IMR-90 (cell line): ENCODE measurements at regions not wholly inside any gene's neighbourhood (a gene's known extent, or its start where the extent isn't known, plus 50 kb on each side); places are given as distances from the start of the nearest gene placed in this dataset.

Source experiments
- BHLHE40 ChIP-seq: fragments of 150-350 bp; IDR thresholded peaks from 2 replicates; pipeline ENCODE4 v1.6.1; 2016; ENCODE audit warnings: mild to moderate bottlenecking, low read depth, low read length
- CEBPB ChIP-seq: IDR thresholded peaks from 2 replicates; pipeline ENCODE4 v1.6.1; 2012; ENCODE audit warnings: low read depth, low read length, improper control_type of control experiment
- CHD1 ChIP-seq: IDR thresholded peaks from 2 replicates; pipeline ENCODE4 v1.6.1; 2012; ENCODE audit warnings: low read depth, low read length, improper control_type of control experiment
- FOS ChIP-seq: fragments of 150-350 bp; IDR thresholded peaks from 2 replicates; pipeline ENCODE4 v1.6.1; 2016; ENCODE audit warnings: low read depth, low read length
- MAFK ChIP-seq: IDR thresholded peaks from 2 replicates; pipeline ENCODE4 v1.6.1; 2012; ENCODE audit warnings: low read depth, low read length, improper control_type of control experiment
- MXI1 ChIP-seq: IDR thresholded peaks from 2 replicates; pipeline ENCODE4 v1.6.1; 2012; ENCODE audit warnings: low read depth, mild to moderate bottlenecking, low read length, moderate library complexity, borderline replicate concordance
- POLR2A ChIP-seq: IDR thresholded peaks from 2 replicates; pipeline ENCODE4 v1.6.1; 2012; ENCODE audit warnings: mild to moderate bottlenecking, low read depth, low read length
- RAD21 ChIP-seq: IDR thresholded peaks from 2 replicates; pipeline ENCODE4 v1.6.1; 2012; ENCODE audit warnings: low read length, improper control_type of control experiment
- RCOR1 ChIP-seq: IDR thresholded peaks from 2 replicates; pipeline ENCODE4 v1.6.1; 2012; ENCODE audit warnings: mild to moderate bottlenecking, low read length, improper control_type of control experiment; ENCODE audit not compliant: insufficient replicate concordance
- RFX5 ChIP-seq: IDR thresholded peaks from 2 replicates; pipeline ENCODE4 v1.8.0; 2012; ENCODE audit warnings: low read depth, mild to moderate bottlenecking, low read length, moderate library complexity
- SMC3 ChIP-seq: fragments of 150-350 bp; IDR thresholded peaks from 2 replicates; pipeline ENCODE4 v1.6.1; 2016; ENCODE audit warnings: low read depth, mild to moderate bottlenecking, antibody characterized with exemption, low read length, moderate library complexity
- TF ChIP-seq, protein P1 (sequence below): conservative IDR thresholded peaks from 2 replicates; pipeline ENCODE4 v1.5.1; 2012; ENCODE audit warnings: mild to moderate bottlenecking, low read depth, low read length, improper control_type of control experiment
- TF ChIP-seq, protein P2 (sequence below): fragments of 150-350 bp; IDR thresholded peaks from 2 replicates; pipeline ENCODE4 v1.6.1; 2017; ENCODE audit warnings: mild to moderate bottlenecking, antibody characterized with exemption, low read length, low read depth

DNA sequence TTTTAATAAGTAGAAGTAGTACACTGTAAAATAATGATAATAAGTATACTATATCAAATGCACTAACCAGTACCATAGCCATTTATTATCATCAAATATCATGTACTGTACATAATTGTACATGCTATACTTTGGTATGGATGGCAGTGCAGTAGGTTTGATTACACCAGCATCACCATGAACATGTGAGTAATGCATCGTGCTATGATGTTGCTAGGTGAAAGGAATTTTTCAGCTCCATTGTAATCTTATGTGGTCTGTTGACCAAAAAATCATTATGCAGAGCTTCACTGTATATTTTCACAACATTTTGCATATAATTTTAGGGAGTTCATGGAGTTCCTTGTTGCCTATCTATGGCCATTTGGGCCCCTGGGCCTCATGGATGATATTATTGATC lies 72.2 kb upstream of the HMHB1 start:
- no peak for TF ChIP-seq POLR2A
- TF ChIP-seq, protein P1, sequence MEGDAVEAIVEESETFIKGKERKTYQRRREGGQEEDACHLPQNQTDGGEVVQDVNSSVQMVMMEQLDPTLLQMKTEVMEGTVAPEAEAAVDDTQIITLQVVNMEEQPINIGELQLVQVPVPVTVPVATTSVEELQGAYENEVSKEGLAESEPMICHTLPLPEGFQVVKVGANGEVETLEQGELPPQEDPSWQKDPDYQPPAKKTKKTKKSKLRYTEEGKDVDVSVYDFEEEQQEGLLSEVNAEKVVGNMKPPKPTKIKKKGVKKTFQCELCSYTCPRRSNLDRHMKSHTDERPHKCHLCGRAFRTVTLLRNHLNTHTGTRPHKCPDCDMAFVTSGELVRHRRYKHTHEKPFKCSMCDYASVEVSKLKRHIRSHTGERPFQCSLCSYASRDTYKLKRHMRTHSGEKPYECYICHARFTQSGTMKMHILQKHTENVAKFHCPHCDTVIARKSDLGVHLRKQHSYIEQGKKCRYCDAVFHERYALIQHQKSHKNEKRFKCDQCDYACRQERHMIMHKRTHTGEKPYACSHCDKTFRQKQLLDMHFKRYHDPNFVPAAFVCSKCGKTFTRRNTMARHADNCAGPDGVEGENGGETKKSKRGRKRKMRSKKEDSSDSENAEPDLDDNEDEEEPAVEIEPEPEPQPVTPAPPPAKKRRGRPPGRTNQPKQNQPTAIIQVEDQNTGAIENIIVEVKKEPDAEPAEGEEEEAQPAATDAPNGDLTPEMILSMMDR, result no peak
- no peak for TF ChIP-seq RAD21
- TF ChIP-seq CEBPB, result no peak
- TF ChIP-seq, protein P2, sequence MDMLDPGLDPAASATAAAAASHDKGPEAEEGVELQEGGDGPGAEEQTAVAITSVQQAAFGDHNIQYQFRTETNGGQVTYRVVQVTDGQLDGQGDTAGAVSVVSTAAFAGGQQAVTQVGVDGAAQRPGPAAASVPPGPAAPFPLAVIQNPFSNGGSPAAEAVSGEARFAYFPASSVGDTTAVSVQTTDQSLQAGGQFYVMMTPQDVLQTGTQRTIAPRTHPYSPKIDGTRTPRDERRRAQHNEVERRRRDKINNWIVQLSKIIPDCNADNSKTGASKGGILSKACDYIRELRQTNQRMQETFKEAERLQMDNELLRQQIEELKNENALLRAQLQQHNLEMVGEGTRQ, result no peak
- no peak for TF ChIP-seq MAFK
- no peak for TF ChIP-seq BHLHE40
- TF ChIP-seq RCOR1, result no peak
- no peak for TF ChIP-seq FOS
- no peak for TF ChIP-seq RFX5
- TF ChIP-seq MXI1, result no peak
- TF ChIP-seq CHD1, result no peak
- TF ChIP-seq SMC3, result no peak
